ENCODE measurements at regions not wholly inside any gene's neighbourhood (a gene's known extent, or its start where the extent isn't known, plus 50 kb on each side); places are given as distances from the start of the nearest gene placed in this dataset.
"Not testable (repeated sequence)": the region's sequence is repeated elsewhere in the genome, so short reads cannot be mapped to it uniquely, and the experiment has no call there.

DNA sequence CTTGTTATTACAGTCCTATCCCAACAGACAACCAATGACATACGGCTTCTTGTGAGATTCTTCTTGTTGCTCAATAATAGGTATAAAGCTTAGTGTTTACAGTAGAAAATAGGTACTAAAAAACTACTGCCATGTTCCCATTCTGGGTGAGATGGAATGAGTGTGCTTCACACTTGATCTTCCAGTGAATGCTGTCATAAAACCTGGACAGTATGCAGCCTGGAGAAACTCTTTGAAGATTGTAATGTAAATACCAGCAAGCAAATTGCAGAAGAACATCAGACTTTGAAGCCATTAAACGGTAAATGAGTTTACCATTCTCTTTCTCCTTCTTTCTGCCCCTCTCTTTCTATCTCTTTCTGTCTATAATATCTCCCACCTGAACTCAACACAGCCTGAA is 663.7 kb upstream of the COBL start:
- no peak for DNase-seq (ENCODE audit: extremely low read depth, low read depth)

DNA sequence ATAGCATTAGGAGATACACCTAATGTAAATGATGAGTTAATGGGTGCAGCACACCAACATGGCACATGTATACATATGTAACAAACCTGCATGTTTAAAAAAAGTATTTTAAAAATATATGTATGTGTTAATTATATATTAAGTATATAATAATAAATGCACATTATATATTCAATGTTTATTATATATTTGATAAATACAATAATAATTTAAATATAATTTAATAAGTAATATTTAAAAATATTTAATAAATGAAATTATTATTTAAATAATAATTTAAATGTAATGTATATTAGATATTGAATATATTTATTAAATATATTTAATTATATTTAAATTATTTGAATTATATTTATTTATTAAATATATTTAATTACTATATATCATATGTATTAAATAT is 661.3 kb upstream of the COBL start:
- no peak for DNase-seq (ENCODE audit: extremely low read depth, low read depth)

DNA sequence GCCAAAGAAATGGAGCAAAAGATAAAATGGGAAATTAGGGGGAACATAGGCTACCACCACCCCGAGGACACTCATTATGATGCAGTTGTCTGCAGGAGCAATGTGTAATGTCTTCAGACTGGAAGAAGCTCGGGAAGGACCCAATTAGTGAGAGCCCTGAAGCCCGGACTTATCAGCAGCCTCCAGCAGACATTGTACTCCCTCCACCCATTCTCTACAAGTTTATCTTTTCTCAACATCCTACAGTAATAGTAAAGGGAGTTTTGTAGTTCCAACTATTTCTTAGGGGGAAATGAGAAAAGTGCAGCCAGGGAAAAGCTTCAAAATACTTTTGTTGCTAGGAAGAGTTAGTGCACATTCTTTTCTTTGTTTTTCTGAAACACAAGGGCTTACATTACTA is 657.3 kb upstream of the COBL start:
- DNase-seq (ENCODE audit: extremely low read depth, low read depth), result no peak

DNA sequence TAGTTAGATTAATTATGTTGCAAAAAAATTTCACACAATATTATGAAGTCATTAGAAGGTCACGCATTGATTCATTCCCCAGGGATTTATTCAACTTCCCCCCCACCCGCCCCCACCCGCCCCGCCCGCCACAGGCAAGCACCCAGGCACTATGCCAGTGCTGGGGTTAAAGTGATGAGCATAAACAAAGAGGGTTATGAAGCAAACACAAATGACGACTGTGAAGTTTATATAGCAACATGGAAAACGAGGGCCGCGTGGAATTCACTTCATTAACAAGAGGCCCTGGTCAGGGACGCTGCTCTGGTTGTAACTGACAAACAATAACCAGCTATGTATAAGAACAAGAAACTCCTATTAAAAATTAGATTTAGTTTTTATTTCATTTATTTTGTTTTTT is 656.5 kb upstream of the COBL start:
- no peak for DNase-seq (ENCODE audit: extremely low read depth, low read depth)

DNA sequence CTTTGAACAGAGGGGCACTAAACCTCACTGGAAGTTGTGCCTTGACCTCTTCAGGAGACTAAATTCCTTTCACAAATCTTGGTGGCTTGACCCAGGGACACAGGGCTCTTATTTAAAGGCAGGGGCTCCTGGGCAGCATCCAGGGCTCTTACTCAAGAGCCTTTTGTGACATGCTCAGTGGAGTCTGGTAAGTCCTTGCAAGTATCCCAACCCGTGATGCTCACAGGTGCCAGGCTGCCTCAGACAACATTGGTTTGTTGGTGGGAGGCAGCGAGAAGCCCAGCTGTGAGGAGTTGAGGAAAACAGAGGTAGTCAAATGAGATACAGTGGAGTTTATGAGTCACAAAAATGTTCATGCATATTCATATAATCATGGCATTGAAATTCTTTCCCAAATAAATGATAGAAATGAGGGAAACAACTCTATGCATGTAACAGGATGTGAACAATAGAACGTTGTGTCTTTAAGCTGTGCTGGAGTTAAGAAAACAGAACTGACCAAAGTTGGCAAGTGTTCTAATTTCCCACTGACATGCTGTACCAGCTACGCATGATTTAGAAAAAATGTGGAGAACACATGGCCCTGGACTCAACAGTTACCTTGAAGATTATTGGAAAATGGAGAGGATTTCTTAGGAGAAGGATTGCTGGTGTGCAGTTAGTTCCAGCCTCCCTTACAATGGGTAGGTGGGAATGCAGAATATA is 654.5 kb upstream of the COBL start:
- DNase-seq (ENCODE audit: extremely low read depth, low read depth), result no peak

DNA sequence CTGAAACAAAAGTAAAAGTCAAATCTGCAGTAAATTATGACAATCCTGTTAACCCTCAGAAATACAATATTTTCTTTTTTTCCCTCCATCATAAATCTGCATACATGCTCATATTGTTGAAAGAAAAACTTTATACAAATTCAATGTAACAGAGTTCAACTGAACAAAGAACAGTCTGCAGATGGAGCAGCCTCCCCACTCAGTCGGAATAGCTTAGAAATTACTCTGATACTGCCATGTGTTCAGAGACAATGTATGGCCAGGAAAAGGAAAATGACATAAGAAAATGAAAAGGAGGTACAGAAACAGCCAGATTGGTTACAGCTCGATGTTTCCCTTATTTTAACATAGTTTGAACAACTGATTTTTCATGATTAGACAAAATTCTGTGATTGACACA is 651.9 kb upstream of the COBL start:
- no peak for DNase-seq (ENCODE audit: extremely low read depth, low read depth)

DNA sequence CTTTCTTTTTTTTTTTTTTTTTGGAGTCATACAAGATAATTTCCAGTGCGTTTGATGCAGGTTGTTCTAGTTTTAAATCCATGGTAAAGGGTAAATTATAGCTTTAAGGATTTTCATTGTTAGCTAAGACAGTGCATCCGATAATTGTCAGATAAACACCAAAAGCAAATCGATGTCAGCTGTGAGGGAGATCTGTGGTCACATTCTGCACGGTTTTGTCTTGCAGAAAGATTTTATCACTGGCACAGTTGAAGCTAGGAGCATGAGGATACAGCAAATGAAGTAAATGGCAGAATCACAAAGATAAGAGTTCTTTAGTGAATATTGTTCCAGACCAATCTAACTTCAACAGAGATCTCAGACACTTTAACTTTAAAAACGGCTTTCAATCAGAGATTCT is 648.8 kb upstream of the COBL start:
- DNase-seq (ENCODE audit: extremely low read depth, low read depth), result no peak

DNA sequence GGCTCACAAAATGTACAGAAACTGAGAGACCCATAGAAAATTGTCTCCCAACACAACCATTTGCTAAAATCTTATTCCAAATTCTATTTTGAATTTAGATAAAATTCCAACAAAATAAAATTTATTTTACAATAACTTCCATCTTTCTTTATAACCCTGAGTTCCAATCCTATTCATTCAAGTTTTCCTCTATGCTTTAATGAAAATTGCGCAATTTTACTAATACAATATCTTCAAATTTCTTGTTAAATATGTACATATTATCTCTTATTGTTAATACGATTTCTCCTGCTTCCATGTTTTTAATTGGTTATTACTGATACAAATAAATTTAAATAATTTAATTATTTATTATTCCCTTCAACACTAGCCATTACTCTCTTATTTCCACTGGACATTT is 645.2 kb upstream of the COBL start:
- DNase-seq (ENCODE audit: extremely low read depth, low read depth), result no peak

DNA sequence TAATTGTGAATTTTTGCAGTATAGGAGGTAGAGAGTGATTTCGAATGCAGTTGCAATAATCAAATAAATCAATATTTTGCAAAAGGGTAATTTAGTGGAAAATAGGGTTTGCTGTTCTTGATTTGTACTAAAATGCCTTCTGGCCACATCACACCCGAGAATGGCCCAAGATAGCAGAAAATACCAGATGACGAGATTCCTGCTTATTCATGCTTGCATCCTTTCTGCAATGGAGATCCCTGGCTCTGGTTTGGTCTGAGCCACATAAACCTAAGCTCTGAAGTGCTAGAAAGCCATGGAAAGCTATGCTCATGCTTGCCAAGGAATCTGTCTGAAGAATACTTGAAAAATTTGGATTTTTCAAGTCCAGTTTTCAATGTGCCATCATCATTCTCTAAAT is 634.2 kb upstream of the COBL start:
- no peak for DNase-seq (ENCODE audit: extremely low read depth, low read depth)

DNA sequence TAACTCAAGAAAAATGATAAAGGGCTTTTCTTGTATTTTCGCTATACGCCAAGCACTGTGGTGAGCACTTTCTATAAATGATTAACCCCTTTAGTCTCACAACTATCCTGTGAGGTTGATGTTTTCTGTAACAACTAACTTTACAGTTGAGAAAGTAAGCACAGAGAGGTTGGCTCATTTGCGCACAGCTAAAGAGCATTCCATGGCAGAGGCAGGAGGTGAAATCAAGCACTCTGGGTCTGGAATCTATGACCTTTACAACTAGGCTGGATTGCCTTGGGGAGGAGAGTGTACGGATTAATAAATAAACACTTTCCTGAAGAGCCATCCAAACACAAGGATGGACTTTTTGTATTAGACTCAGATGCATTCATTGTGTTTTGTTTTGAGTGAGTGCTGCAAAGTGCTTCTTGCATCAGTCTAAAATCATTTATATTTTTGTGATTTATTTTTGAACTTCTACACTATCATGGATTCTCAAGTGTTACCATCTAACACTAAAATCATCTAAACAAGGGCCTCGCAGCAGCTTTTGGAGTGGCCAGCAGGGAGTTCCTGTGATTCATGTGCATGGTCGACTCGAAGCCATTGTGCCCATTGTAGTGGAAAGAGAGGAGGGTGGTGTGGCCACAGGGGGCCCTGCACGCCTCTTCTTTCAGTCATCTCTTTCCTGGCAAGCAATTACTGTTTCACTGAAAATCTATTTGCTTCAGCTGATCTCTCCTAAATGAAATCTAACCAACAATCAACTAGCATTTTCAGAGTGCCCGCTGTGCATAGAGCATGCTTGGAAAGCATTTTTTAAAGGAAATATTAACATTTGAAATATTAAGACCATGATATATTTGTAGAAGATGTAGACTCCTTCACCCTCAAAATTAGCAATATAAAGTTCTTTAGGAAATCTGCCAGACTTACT is 633.4 kb upstream of the COBL start:
- DNase-seq (ENCODE audit: extremely low read depth, low read depth), result no peak

DNA sequence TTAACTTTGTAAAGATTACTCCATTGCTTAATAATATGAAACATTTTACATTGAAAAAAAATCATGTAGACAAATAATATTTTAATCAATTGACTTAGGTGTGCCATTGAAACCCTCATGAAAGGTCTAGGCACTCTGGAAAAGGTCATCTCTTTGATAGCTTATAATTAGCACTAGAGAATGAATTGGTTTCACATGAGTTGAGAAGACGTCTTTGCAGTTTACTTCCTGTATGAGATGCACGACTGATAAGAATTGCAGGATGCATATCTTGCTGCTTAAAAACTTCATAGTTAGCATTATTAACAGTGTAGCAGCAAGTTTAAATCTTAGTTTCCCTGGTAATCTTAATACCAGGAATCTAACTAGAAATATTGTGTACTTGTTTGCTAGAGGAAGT is 614.2 kb upstream of the COBL start:
- no peak for DNase-seq (ENCODE audit: extremely low read depth, low read depth)

DNA sequence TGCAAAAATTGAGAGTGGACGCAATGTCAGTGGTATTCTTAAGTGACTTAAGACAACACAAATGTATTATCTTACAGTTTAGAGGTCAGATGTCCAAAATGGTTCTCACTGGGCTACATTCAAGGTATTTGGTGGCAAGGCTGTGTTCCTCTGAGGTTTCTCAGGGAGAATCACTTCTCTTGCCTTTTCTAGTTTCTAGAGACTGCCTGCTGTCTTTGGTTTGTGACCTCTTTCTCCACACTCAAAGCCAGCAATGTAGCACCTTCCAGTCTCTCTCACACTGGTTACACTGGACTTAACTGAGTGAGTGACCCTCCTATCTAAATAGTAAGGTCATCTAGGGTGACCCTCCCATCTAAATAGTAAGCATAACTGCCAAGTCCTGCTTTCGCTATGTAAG is 613.2 kb upstream of the COBL start:
- DNase-seq (ENCODE audit: extremely low read depth, low read depth), result no peak

DNA sequence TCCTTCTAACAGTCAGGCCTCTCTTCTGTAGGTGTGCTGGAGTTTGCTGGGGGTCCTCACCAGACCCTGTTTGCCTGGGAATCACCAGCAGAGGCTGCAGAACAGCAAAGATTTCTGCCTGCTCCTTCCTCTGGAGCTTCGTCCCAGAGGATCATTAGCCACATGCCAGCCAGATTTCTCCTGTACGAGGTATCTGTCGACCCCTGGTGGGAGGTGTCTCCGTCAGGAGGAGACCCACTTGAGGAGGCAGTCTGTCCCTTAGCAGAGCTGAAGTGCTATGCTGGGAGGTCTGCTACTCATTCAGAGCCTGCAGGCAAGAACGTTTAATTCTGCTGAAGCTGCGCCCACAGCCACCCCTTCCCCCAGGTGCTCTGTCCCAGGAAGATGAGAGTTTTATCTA is 611.1 kb upstream of the COBL start:
- DNase-seq (ENCODE audit: extremely low read depth, low read depth), result no peak

DNA sequence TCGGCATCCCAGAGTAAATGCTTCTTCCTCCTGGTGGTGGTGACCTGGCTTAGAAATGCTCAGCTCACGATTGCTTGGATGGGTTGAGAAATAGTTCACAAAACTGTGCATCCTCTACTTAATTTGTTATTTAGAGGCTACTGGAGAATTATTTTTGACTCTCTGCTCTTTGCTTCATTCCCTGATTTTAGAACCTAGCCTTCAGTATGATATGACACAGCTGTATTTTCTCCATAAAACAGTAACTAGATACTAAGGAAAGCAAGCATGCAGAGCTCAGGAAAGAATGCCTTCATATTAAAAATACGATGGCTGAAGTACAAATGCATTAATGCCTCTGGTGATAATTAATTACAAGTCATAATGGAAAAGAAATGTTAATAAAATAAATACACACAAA is 602.0 kb upstream of the COBL start:
- no peak for DNase-seq (ENCODE audit: extremely low read depth, low read depth)

DNA sequence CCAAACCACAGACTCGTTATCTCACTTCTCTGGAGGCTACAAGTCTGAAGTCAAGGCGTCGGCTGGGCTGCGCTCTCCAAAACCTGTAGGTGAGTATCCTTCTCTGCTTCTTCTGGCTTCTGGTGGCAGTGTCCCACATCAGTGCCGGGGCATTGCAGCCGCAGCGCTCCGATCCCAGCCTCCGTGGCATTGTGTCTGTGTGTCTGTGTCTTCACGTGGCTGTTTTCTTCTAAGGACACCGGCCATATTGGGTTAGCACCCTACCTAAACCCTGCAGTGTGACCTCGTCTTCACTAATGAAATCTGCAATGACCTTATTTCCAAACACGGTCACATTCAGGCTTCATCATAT is 584.9 kb upstream of the COBL start:
- DNase-seq (ENCODE audit: extremely low read depth, low read depth), result no peak

DNA sequence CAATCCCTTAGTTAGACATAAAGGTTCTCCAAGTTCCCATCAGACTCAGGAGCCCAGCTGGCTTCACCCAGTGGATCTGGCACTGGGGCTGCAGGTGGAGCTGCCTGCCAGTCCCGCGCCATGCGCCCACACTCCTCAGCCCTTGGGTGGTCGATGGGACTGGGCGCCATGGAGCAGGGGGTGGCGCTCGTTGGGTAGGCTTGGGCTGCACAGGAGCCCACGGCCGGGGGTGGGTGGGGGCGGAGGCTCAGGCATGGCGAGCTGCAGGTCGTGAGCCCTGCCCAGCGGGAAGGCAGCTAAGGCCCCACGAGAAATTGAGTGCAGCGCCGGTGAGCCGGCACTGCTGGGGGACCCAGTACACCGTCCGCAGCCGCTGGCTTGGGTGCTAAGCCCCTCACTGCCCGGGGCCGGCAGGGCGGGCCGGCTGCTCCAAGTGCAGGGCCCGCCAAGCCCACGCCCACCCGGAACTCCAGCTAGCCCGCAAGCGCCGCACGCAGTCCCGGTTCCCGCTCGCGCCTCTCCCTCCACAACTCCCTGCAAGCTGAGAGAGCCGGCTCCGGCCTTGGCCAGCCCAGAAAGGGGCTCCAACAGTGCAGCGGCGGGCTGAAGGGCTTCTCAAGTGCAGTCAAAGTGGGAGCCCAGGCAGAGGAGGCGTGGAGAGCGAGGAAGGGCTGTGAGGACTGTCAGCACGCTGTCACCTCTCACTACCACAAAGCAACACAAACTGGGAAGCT is 584.3 kb upstream of the COBL start:
- not testable (repeated sequence) for DNase-seq (ENCODE audit: extremely low read depth, low read depth)

DNA sequence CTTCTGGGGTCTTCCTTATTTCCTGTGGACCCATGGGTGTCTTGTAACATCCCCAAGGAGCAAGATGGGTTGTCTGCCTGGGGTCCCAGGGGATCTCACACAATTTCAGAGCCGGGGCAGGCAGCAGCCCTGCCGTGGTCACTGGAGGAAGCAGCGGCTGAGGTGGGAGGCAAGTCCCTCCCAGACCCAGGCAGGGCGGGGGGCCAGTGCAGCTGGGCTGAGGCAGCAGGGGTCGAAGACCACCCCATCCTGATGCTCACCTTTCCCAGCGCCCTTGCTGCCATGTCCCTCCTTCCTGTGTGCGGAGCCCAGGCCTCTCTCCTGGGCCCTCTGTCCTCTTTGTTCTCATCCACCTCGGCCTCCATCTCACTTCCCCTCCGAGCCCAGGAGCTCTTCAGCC is 583.0 kb upstream of the COBL start:
- DNase-seq (ENCODE audit: extremely low read depth, low read depth), result no peak

DNA sequence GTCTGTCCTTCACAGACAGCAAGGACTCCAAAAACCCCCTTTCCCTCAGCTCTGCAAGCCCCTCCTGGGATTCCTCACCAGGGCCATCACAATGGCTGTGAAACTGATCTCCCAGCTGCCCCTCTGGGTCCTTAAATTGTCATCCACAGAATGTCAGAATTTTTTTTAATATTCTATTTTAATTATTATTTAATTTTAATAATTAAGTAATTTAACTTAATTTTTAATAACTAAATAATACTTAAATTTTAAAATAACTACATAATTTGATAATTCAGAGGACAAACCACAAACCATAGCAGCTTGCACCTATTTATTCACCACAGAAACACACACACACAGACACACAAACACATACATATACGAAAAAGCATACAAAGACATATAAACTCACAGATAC is 565.8 kb upstream of the COBL start:
- DNase-seq (ENCODE audit: extremely low read depth, low read depth), result no peak

DNA sequence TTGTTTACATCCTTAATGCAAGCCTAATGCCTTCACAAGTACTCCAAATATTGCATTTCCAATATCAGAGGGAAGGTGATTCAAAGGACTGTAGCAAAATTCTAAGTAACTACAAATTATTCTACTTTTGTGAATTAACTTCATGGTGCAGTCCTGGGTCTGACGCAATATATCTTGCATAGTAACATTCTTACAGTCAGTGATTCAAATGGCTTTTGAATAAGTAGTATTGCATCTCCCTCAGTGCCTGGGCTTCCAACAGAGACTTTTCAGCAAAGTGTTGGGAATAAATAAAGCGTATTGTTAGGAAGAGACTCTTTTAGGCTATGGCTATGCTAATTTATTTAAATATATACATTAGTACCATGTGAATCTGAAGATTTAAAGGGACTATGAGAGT is 564.7 kb upstream of the COBL start:
- DNase-seq (ENCODE audit: extremely low read depth, low read depth), result no peak

DNA sequence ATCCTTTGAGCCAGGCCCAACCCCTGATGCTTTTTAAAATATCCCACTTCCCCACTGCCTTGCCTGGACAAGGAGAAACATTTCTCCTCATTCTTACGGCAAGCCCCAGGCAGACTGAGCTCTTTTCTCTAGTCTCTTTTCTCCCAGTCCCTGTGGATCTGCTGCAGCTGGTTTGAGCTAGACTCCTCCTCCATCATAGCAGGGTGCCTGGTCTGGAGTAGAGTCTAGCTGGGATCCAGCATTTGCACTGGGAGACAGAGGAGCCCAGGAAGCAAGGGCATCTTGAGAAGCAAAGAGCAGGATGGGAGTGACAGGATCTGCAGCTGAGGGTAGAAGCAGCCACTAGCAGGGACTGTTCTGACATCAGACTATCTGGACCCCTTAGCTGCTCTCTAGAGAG is 562.3 kb upstream of the COBL start:
- DNase-seq (ENCODE audit: extremely low read depth, low read depth), result no peak

DNA sequence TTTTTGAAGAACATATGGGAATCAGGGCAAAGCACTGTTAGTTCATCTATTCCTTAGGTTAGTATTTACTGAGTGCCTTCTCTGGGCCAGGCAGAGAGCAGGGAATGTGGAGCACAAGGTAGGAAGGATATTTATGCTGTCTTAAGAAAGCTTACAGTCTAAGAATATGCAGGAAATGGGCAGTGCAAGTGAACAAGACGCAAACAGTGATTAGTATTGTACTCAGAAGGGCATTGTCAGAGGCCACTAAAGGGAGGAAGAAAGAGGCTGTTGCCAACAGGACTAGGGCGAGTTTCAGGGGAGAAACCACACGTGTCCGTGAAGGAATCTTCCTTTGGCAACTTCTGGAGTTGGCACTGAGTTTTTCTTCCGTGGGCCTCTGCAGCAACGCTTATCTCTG is 552.8 kb upstream of the COBL start:
- no peak for DNase-seq (ENCODE audit: extremely low read depth, low read depth)

DNA sequence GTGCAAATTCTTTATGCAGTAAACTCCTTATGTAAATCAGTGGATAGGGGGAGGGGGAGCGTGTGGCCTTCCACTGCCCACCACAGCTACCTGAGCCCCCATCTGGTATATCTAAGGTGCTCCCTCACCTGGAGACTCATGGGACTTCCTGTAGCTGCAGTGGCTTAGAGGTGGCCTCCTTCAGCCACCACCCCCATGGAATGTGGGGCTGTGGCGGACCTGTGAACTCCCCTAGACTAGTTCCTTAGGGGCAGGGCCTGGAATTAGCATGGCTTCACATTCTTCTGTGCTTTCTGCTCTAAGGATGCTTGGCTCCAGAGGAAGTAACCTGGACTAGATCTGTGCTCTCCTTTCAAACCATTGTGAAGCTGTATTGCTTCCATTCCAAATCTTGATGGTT is 550.5 kb upstream of the COBL start:
- no peak for DNase-seq (ENCODE audit: extremely low read depth, low read depth)
